GM10266 (cell line): ENCODE measurements at regions not wholly inside any gene's neighbourhood (a gene's known extent, or its start where the extent isn't known, plus 50 kb on each side); places are given as distances from the start of the nearest gene placed in this dataset.

Experiments
- DNase-seq: peaks from one replicate; pipeline ENCODE4 v3.0.0; 2012; ENCODE audit errors: extremely low spot score
- CTCF ChIP-seq: IDR thresholded peaks from 2 replicates; pipeline ENCODE4 v1.5.1; 2012; ENCODE audit warnings: mild to moderate bottlenecking, low read depth; ENCODE audit not compliant: control insufficient read depth, insufficient read depth; ENCODE audit errors: missing control alignments

- no peak for TF ChIP-seq CTCF
Observed at GRCh38 chr6:71053475-71053874, 96.6 kb upstream of the B3GAT2 start.

GRCh38 chr6:71056656-71057055, 99.8 kb upstream of the B3GAT2 start:
- no peak for DNase-seq
- no peak for TF ChIP-seq CTCF

More at GRCh38 chr6:71053475-71053874, 96.6 kb upstream of the B3GAT2 start:
- DNase-seq = no peak

- TF ChIP-seq CTCF = no peak
- no peak for DNase-seq
Observed at GRCh38 chr6:71066153-71066552, 109.3 kb upstream of the B3GAT2 start.

- no peak for DNase-seq
- TF ChIP-seq CTCF = no peak
Observed at GRCh38 chr6:71067816-71068215, 111.0 kb upstream of the B3GAT2 start.

- no peak for TF ChIP-seq CTCF
- no peak for DNase-seq
Observed at GRCh38 chr6:71072508-71072907, 115.6 kb upstream of the B3GAT2 start.

GRCh38 chr6:71077655-71078054, 120.8 kb upstream of the B3GAT2 start:
- no peak for DNase-seq
- no peak for TF ChIP-seq CTCF

- TF ChIP-seq CTCF = no peak
- no peak for DNase-seq
Observed at GRCh38 chr6:71079677-71080076, 122.8 kb upstream of the B3GAT2 start.
